GM13976 (cell line): ENCODE measurements at regions not wholly inside any gene's neighbourhood (a gene's known extent, or its start where the extent isn't known, plus 50 kb on each side); places are given as distances from the start of the nearest gene placed in this dataset.

Source experiments
- DNase-seq: peaks from one replicate; pipeline ENCODE4 v3.0.0; 2012; ENCODE audit warnings: low spot score
- CTCF ChIP-seq: IDR thresholded peaks from 2 replicates; pipeline ENCODE4 v1.5.1; 2012; ENCODE audit warnings: borderline replicate concordance, mild to moderate bottlenecking; ENCODE audit not compliant: insufficient read depth; ENCODE audit errors: extremely low read depth, missing control alignments, control extremely low read depth
- in situ Hi-C: fragments of 300-500 bp; cut with MboI; formaldehyde crosslinking; loops from one replicate; pipeline ENCODE4 v1.12.0; 2022; ENCODE audit warnings: low sequenced_read_pairs, mixed read lengths, inconsistent platforms; ENCODE audit not compliant: unreplicated experiment

- DNase-seq = peak; percentile 23
- in situ Hi-C loops = no loop called here
- no peak for TF ChIP-seq CTCF
Measured at GRCh38 chr2:240293557-240294461, 141.7 kb upstream of the GPC1 start.

DNA sequence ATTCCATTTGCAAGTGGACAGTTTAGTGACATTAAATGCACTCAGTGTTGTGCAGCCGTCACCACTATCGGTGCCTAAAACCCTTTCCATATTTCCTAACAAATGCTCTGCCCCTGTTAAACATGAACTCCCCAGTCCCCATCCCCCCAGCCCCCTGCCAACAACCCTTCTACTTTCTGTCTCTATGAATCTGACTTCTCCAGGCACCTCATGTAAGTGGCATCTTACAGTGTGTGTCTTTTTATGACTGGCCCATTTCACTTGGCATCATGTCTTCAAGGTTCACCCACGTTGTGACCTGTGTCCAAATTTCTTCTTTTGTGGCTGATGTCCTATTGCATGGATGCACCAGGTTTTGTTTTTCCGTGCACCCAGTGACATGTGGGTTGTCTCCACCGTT is 140.9 kb upstream of the GPC1 start:
- no peak for DNase-seq
- TF ChIP-seq CTCF = no peak
- in situ Hi-C loops = no loop called here

GRCh38 chr2:240295256-240296103 is 140.0 kb upstream of the GPC1 start:
- in situ Hi-C loops = no loop called here
- no peak for DNase-seq
- TF ChIP-seq CTCF = no peak

DNA sequence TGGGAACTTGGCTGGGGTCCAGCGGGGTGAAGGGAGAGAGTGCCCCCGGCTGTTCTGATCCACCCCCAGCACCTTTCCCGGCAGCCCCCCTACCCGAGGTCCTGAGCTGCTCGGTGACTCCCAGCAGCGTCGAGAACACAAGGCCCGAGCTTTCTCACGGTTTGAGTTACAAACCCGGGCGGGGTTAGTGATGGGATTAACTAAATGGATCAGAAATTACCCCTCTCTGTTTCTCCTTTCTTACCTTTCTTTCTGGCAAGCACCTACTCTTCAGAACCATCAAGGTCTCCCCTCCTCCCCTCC is 139.4 kb upstream of the GPC1 start:
- DNase-seq = no peak
- in situ Hi-C loops = no loop called here
- TF ChIP-seq CTCF = no peak

GRCh38 chr2:240296476-240297255 is 138.8 kb upstream of the GPC1 start:
- peak; percentile 25 for DNase-seq
- TF ChIP-seq CTCF = no peak
- in situ Hi-C loops = no loop called here
